ENCODE measurements at regions not wholly inside any gene's neighbourhood (a gene's known extent, or its start where the extent isn't known, plus 50 kb on each side); places are given as distances from the start of the nearest gene placed in this dataset.

GRCh38 chr3:56881841-56882240 is 80.1 kb upstream of the ARHGEF3 start:
- Mint-ChIP-seq H3K27me3 (no peaks in the 10 kb centered on the region), H3K36me3 (ENCODE audit: insufficient read depth) (no peaks in the 10 kb centered on the region), H3K27ac (no peak overlapping the region), H3K9me3 (ENCODE audit: low read depth) (no peaks in the 10 kb centered on the region), H3K4me1 (ENCODE audit: low read depth) (no peaks in the 10 kb centered on the region), H3K4me3 (ENCODE audit: low read depth) (no peak overlapping the region)
- TF ChIP-seq, protein P1, sequence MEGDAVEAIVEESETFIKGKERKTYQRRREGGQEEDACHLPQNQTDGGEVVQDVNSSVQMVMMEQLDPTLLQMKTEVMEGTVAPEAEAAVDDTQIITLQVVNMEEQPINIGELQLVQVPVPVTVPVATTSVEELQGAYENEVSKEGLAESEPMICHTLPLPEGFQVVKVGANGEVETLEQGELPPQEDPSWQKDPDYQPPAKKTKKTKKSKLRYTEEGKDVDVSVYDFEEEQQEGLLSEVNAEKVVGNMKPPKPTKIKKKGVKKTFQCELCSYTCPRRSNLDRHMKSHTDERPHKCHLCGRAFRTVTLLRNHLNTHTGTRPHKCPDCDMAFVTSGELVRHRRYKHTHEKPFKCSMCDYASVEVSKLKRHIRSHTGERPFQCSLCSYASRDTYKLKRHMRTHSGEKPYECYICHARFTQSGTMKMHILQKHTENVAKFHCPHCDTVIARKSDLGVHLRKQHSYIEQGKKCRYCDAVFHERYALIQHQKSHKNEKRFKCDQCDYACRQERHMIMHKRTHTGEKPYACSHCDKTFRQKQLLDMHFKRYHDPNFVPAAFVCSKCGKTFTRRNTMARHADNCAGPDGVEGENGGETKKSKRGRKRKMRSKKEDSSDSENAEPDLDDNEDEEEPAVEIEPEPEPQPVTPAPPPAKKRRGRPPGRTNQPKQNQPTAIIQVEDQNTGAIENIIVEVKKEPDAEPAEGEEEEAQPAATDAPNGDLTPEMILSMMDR (IDR thresholded peaks at IDR 0.05; ENCODE audit: unreplicated experiment), result no peak
- DNase-seq (ENCODE audit: low spot score, unreplicated experiment), result no peak

- Mint-ChIP-seq H3K36me3 (ENCODE audit: insufficient read depth) (no peaks in the 10 kb centered on the region), H3K27ac (peak overlapping the region; percentile 33), H3K9me3 (ENCODE audit: low read depth) (no peaks in the 10 kb centered on the region), H3K4me1 (ENCODE audit: low read depth) (no peaks in the 10 kb centered on the region), H3K27me3 (no peaks in the 10 kb centered on the region), H3K4me3 (ENCODE audit: low read depth) (no peak overlapping the region)
- TF ChIP-seq, protein P1 (IDR thresholded peaks at IDR 0.05; ENCODE audit: unreplicated experiment), result no peak
- DNase-seq (ENCODE audit: low spot score, unreplicated experiment), result no peak
These were observed 79.2 kb upstream of the ARHGEF3 start for GRCh38 chr3:56880720-56881575.

DNA sequence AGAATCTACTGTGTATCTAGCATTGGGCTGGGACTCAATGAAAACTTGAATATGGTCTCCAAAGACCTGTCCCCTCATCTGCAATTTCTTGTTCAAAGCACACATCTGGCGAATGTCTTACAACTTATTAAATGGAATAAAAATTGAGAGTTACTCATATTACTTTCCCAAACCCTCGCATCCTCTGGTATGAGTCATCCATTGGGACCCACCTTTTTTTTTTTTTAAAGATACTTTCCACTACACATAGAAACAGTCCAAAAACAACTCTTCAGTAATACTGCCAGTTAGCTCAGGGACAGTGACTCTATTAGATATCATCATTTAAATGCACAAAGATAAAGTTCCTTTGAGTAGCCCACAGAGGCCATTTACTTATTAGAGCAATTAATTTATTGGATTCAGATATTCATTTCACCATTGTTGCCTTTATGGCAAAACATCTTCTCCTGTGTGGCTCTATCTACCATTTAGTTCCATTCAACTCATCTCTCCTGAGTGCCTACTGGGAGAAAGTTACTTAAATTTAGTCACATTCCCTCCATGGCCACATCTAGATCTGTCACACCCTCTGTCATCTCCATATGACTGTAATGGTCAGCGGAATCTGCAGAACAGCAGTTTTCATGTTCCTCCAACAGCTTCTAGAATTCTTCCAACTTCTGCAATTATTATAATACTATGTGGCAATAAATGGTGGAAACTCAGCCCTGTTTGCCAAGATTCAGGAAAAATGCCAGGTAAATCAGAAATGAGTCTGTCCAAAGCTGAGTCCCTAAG is 77.9 kb upstream of the ARHGEF3 start:
- no peak overlapping the region for H3K4me3 Mint-ChIP-seq (ENCODE audit: low read depth)
- H3K36me3 Mint-ChIP-seq (ENCODE audit: insufficient read depth), result no peaks in the 10 kb centered on the region
- no peak for DNase-seq (ENCODE audit: low spot score, unreplicated experiment)
- H3K9me3 Mint-ChIP-seq (ENCODE audit: low read depth), result no peaks in the 10 kb centered on the region
- TF ChIP-seq, protein P1 (IDR thresholded peaks at IDR 0.05; ENCODE audit: unreplicated experiment), result no peak
- no peak overlapping the region for H3K27ac Mint-ChIP-seq
- H3K27me3 Mint-ChIP-seq, result no peaks in the 10 kb centered on the region
- no peaks in the 10 kb centered on the region for H3K4me1 Mint-ChIP-seq (ENCODE audit: low read depth)

DNA sequence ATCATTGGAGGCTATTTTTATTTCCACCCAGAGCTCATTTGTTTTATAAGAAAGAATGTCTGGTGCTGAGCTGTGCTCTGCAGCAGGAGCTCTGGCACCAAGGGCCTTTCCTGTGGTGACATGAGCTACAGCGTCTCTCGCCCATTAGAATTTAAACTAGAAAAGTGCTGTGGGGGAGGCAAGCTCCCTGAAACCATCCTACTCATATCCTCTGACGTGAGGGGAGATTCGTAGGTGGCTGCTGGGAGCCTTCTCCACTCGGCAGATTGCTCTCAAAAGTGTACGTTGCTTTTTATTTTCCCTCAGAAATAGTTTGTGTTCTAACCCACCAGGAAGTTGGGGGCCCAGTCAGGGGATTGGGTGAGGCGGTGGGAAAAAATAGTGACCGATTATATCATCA is 76.3 kb upstream of the ARHGEF3 start:
- TF ChIP-seq, protein P1 (IDR thresholded peaks at IDR 0.05; ENCODE audit: unreplicated experiment), result no peak
- DNase-seq (ENCODE audit: low spot score, unreplicated experiment), result no peak
- Mint-ChIP-seq H3K36me3 (ENCODE audit: insufficient read depth) (no peaks in the 10 kb centered on the region), H3K4me1 (ENCODE audit: low read depth) (peaks cover 7% of the 10 kb centered on the region), H3K27ac (no peak overlapping the region), H3K4me3 (ENCODE audit: low read depth) (no peak overlapping the region), H3K27me3 (no peaks in the 10 kb centered on the region), H3K9me3 (ENCODE audit: low read depth) (no peaks in the 10 kb centered on the region)

DNA sequence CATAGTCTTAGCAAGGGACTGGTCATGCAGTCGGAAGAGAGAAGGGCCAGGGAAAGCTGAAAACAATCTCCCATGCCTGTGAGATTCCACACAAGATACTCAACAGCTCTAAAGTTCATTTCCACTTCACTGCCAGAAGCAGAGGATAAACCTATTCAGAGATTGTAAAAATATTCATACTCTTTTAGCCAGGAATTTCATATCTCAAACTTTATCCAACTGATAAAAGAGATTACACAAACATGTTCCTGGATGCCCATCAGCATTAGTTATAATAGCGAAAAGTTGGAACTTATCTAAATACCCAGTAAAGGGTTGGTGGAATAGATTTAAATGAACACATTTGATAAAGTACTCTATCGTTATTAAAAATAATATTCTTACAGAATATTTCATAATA is 75.2 kb upstream of the ARHGEF3 start:
- Mint-ChIP-seq H3K27ac (no peak overlapping the region), H3K9me3 (ENCODE audit: low read depth) (no peaks in the 10 kb centered on the region), H3K4me1 (ENCODE audit: low read depth) (peaks cover 7% of the 10 kb centered on the region), H3K36me3 (ENCODE audit: insufficient read depth) (no peaks in the 10 kb centered on the region), H3K4me3 (ENCODE audit: low read depth) (no peak overlapping the region), H3K27me3 (no peaks in the 10 kb centered on the region)
- no peak for DNase-seq (ENCODE audit: low spot score, unreplicated experiment)
- TF ChIP-seq, protein P1 (IDR thresholded peaks at IDR 0.05; ENCODE audit: unreplicated experiment), result no peak
